ENCODE measurements at regions not wholly inside any gene's neighbourhood (a gene's known extent, or its start where the extent isn't known, plus 50 kb on each side); places are given as distances from the start of the nearest gene placed in this dataset.

DNA sequence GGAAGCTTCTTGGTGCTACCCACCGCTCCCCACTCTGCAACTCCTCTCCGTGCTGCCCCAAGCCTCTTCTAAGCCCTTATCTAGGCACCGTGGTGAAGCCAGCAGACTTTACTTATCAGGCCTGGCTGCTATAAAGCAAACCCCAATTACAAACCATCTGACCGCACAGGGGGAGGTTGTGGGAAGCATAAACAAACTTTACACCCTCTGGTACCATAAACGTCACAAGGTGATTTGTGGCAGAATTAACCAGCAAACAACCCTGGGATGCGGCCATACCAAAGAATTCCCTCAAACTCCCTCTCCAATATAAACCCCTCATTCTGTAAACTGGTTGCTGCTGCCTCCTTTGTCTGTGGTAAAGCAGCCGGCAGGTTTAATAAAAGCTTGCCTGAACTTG is 55.2 kb downstream of the MAGEC2 start:
- H3K27ac ChIP-seq (ENCODE audit: low read depth, low read length), result no peak overlapping the region
- peaks cover 5% of the 10 kb centered on the region for H3K9me3 ChIP-seq (ENCODE audit: control insufficient read depth, insufficient read depth, low read length)
- no peak for DNase-seq (ENCODE audit: low read depth, low spot score)
- ChIA-PET CTCF (no interaction called here), POLR2A (no interaction called here)
- no peaks in the 10 kb centered on the region for H3K27me3 ChIP-seq (ENCODE audit: control insufficient read depth, insufficient read depth, low read length)
- TF ChIP-seq, protein P1, sequence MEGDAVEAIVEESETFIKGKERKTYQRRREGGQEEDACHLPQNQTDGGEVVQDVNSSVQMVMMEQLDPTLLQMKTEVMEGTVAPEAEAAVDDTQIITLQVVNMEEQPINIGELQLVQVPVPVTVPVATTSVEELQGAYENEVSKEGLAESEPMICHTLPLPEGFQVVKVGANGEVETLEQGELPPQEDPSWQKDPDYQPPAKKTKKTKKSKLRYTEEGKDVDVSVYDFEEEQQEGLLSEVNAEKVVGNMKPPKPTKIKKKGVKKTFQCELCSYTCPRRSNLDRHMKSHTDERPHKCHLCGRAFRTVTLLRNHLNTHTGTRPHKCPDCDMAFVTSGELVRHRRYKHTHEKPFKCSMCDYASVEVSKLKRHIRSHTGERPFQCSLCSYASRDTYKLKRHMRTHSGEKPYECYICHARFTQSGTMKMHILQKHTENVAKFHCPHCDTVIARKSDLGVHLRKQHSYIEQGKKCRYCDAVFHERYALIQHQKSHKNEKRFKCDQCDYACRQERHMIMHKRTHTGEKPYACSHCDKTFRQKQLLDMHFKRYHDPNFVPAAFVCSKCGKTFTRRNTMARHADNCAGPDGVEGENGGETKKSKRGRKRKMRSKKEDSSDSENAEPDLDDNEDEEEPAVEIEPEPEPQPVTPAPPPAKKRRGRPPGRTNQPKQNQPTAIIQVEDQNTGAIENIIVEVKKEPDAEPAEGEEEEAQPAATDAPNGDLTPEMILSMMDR (IDR thresholded peaks at IDR 0.05; ENCODE audit: low read depth, low read length), result no peak
- H3K4me3 ChIP-seq (ENCODE audit: low read depth, low read length), result no peak overlapping the region

DNA sequence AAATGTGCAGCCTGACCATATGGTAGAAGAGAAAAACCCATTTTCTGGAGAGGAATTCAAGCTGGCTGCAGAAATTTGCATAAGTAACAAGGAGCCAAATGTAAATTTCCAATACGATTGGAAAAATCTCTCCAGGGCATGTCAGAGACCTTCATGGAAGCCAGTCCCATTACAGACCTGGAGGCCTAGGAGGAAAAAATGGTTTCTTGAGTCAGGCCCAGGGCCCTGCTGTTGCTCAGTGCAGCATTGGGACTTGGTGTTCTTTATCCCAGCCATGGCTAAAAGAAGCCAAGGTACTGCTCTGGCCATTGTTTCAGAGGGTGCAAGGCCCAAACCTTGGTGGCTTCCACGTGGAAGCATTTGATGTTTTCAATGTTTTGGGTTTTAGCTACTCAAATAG is 70.6 kb downstream of the MAGEC2 start:
- no peak for DNase-seq (ENCODE audit: low read depth, low spot score)
- Histone ChIP-seq H3K27ac (ENCODE audit: low read depth, low read length) (no peak overlapping the region), H3K4me3 (ENCODE audit: low read depth, low read length) (no peak overlapping the region), H3K27me3 (ENCODE audit: control insufficient read depth, insufficient read depth, low read length) (no peaks in the 10 kb centered on the region), H3K9me3 (ENCODE audit: control insufficient read depth, insufficient read depth, low read length) (0 out of 2 replicates have a peak, but pooled peaks cover 5% of the 10 kb centered on the region)
- TF ChIP-seq, protein P1 (IDR thresholded peaks at IDR 0.05; ENCODE audit: low read depth, low read length), result no peak
- CTCF ChIA-PET, result no interaction called here
- POLR2A ChIA-PET, result no interaction called here

DNA sequence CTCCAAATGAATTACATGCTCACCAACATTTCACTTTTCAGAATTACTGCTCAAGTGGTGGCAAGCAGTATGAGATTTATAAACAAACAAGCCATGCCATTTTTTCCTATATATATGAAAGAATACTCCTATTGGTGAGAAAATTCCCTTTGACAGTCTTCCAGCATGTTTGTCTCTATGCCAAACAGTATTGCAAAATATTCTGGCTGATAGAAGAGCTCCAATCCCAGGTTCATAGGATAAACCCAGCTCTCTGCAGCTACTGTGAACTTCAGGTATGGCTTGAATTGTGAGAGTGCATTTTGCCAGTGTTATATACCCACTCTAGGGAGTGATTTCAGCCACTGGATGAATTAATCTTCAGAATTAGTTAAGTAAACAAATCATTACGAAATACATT is 108.8 kb downstream of the MAGEC2 start:
- DNase-seq (ENCODE audit: low read depth, low spot score), result no peak
- ChIA-PET POLR2A (no interaction called here), CTCF (no interaction called here)
- Histone ChIP-seq H3K4me3 (ENCODE audit: low read depth, low read length) (no peak overlapping the region), H3K27me3 (ENCODE audit: control insufficient read depth, insufficient read depth, low read length) (no peaks in the 10 kb centered on the region), H3K9me3 (ENCODE audit: control insufficient read depth, insufficient read depth, low read length) (no peaks in the 10 kb centered on the region), H3K27ac (ENCODE audit: low read depth, low read length) (no peak overlapping the region)
- TF ChIP-seq, protein P1 (IDR thresholded peaks at IDR 0.05; ENCODE audit: low read depth, low read length), result no peak

DNA sequence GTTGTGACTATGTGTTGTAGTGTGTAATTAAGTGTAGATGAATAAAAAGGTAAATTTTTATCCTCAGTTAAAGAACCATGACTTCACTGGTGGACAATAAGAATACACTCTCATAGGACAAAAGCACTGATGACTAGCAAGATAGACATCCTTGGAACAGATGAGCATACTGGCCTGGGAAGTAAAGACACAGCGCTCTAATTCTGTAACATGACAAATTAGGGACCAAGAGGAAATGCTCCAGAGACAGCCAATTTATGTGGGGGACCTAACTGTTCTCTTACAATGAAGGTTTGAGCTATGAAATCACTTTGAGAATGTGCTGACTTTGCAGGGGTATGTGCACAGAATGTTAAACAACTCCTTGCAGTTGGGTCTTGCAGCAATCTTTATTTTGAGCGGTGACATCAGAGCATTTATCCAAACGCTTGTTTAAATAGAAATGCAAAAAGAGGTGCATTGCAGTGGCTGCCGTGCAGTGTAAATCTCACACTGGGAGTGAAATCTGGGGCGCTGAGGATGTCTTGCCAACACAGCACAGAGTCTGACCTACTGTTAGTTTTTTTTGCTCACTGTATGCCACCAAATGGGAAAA is 109.3 kb downstream of the MAGEC2 start:
- TF ChIP-seq, protein P1 (IDR thresholded peaks at IDR 0.05; ENCODE audit: low read depth, low read length), result no peak
- H3K27me3 ChIP-seq (ENCODE audit: control insufficient read depth, insufficient read depth, low read length), result no peaks in the 10 kb centered on the region
- CTCF ChIA-PET, result no interaction called here
- H3K4me3 ChIP-seq (ENCODE audit: low read depth, low read length), result no peak overlapping the region
- POLR2A ChIA-PET, result no interaction called here
- no peak for DNase-seq (ENCODE audit: low read depth, low spot score)
- H3K9me3 ChIP-seq (ENCODE audit: control insufficient read depth, insufficient read depth, low read length), result no peaks in the 10 kb centered on the region
- H3K27ac ChIP-seq (ENCODE audit: low read depth, low read length), result no peak overlapping the region

DNA sequence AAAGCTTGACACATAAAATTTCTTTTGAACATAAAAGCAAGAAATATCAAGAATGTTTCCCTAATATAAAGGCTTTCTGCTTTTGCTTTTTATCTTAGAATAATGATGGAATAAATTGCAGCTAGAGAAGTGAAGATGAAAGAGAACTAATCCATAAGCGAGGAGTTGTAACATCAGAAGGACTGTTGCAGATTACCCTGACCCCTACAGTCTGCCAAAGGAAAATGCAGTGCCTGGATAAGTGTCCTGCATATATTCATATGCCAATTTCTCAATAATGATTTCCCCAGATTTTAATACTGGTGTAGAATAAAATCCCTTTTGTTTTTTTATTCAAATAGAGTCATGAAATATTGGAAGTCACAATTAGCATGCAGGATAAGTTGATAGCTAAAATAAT is 115.9 kb downstream of the MAGEC2 start:
- TF ChIP-seq, protein P1 (IDR thresholded peaks at IDR 0.05; ENCODE audit: low read depth, low read length), result no peak

More for the DNA sequence above, 115.9 kb downstream of the MAGEC2 start:
- no peaks in the 10 kb centered on the region for H3K27me3 ChIP-seq (ENCODE audit: control insufficient read depth, insufficient read depth, low read length)
- ChIA-PET POLR2A (no interaction called here), CTCF (no interaction called here)
- DNase-seq (ENCODE audit: low read depth, low spot score), result no peak
- H3K27ac ChIP-seq (ENCODE audit: low read depth, low read length), result no peak overlapping the region
- H3K4me3 ChIP-seq (ENCODE audit: low read depth, low read length), result no peak overlapping the region
- H3K9me3 ChIP-seq (ENCODE audit: control insufficient read depth, insufficient read depth, low read length), result no peaks in the 10 kb centered on the region
